Activated CD4-positive, alpha-beta T cell treated with anti-CD3 and anti-CD28 coated beads, Interleukin-2, amount 10 ng/mL, durations not matched to agents 24 days and 14 days (primary cell): ENCODE measurements at regions not wholly inside any gene's neighbourhood (a gene's known extent, or its start where the extent isn't known, plus 50 kb on each side); places are given as distances from the start of the nearest gene placed in this dataset.

Experiments
- DNase-seq: peaks from one replicate; pipeline ENCODE4 v3.0.0; 2022
- H3K27ac Mint-ChIP-seq: one replicate; pipeline ENCODE4 v1.8.0; 2022; ENCODE audit warnings: mild to moderate bottlenecking, mixed read lengths
- H3K27me3 Mint-ChIP-seq: one replicate; pipeline ENCODE4 v1.8.0; 2022; ENCODE audit warnings: mixed read lengths
- H3K36me3 Mint-ChIP-seq: one replicate; pipeline ENCODE4 v1.8.0; 2022; ENCODE audit warnings: low read depth, mild to moderate bottlenecking, mixed read lengths
- H3K4me1 Mint-ChIP-seq: one replicate; pipeline ENCODE4 v1.8.0; 2021; ENCODE audit warnings: mixed read lengths
- H3K4me3 Mint-ChIP-seq: one replicate; pipeline ENCODE4 v1.8.0; 2022; ENCODE audit warnings: mild to moderate bottlenecking, moderate library complexity, mixed read lengths
- H3K9me3 Mint-ChIP-seq: one replicate; pipeline ENCODE4 v1.8.0; 2021; ENCODE audit warnings: mixed read lengths
- intact Hi-C: fragments of 100-400 bp; cut with micrococcal nuclease; formaldehyde crosslinking; loops from one replicate; pipeline ENCODE4 v1.15.1; 2023

DNA sequence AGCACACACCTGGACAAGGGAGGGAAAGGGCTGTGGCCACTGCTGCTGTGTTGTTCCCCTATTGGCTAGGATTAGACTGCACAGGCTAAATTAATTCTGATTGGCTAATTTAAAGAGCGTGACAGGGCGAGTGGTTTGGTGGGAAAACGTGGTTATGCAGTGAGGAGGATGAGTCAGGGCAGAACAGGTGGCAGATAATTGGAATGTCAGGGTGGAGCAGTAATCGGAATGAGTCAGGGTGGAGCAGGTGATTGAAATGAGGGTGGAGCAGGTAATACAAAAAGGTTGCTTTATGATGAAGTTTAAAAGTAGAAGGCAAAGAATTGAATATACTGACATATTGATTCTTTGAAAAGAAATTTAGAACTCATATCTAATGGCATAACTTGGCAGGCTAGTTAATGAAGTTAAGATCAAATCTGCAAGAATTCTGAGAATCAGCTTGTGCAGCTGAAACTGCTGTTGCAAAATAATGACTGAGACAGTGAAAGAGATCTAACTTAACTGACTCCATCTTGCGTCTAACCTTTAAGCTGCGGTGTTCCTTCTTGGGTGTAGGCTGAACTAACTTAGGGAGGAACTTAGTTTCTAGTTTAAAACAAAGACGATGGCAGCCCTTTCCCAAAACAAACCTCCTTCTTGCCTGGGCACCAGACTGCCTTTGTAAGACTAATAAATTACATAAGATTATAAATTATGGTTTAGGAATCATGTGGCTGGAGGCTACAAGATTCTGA lies 174.3 kb downstream of the UTP18 start:
- H3K27ac Mint-ChIP-seq, result no peak overlapping the region
- no peak for DNase-seq
- intact Hi-C loops, result no loop called here
- peaks cover 39% of the 10 kb centered on the region for H3K4me1 Mint-ChIP-seq
- no peak overlapping the region for H3K4me3 Mint-ChIP-seq
- H3K36me3 Mint-ChIP-seq, result no peaks in the 10 kb centered on the region
- no peaks in the 10 kb centered on the region for H3K27me3 Mint-ChIP-seq
- peaks cover 4% of the 10 kb centered on the region for H3K9me3 Mint-ChIP-seq

DNA sequence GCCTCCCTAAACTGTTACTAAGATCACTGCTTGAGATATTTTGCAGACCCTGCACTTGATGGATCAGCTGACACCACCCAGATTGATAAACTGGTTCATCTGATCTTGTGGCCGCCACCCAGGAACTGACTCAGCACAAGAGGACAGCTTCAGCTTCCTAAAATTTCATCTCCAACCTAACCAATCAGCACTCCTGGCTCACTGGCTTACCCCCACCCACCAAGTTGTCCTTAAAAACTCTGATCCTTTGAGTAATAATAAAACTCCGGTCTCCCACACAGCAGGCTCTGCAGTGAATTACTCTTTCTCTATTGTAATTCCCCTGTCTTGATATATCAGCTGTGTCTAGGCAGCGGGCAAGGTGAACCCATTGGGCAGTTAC lies 174.8 kb downstream of the UTP18 start:
- Mint-ChIP-seq H3K27me3 (no peaks in the 10 kb centered on the region), H3K27ac (no peak overlapping the region), H3K36me3 (no peaks in the 10 kb centered on the region), H3K9me3 (peaks cover 4% of the 10 kb centered on the region), H3K4me3 (no peak overlapping the region), H3K4me1 (peaks cover 36% of the 10 kb centered on the region)
- no peak for DNase-seq
- intact Hi-C loops, result no loop called here

DNA sequence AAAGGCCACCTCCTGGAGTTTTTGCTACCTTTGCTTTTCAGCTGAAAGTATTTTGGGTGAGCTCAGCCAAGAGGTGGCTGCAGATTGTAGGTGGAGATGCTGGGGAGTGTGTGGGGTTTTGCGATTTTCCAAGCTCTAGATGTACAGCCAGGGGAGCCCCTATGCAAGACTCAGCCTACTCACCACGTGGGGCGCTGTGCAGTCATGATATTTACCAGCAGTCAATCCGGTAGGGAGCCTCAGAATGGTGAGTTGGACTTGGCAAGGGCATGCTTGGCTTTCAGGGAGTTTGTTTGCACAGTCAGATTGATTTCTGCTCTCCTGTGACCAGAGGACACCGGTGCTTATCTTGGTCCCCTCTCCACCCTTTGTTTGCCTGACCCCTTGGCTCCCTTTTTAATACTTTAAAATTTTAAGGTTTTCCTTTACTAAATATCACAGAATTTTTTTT lies 175.3 kb downstream of the UTP18 start:
- DNase-seq, result peak; percentile 63
- peaks cover 4% of the 10 kb centered on the region for H3K9me3 Mint-ChIP-seq
- H3K27me3 Mint-ChIP-seq, result no peaks in the 10 kb centered on the region
- intact Hi-C loops, result no loop called here
- H3K4me1 Mint-ChIP-seq, result peaks cover 31% of the 10 kb centered on the region
- no peaks in the 10 kb centered on the region for H3K36me3 Mint-ChIP-seq
- no peak overlapping the region for H3K4me3 Mint-ChIP-seq
- H3K27ac Mint-ChIP-seq, result no peak overlapping the region

DNA sequence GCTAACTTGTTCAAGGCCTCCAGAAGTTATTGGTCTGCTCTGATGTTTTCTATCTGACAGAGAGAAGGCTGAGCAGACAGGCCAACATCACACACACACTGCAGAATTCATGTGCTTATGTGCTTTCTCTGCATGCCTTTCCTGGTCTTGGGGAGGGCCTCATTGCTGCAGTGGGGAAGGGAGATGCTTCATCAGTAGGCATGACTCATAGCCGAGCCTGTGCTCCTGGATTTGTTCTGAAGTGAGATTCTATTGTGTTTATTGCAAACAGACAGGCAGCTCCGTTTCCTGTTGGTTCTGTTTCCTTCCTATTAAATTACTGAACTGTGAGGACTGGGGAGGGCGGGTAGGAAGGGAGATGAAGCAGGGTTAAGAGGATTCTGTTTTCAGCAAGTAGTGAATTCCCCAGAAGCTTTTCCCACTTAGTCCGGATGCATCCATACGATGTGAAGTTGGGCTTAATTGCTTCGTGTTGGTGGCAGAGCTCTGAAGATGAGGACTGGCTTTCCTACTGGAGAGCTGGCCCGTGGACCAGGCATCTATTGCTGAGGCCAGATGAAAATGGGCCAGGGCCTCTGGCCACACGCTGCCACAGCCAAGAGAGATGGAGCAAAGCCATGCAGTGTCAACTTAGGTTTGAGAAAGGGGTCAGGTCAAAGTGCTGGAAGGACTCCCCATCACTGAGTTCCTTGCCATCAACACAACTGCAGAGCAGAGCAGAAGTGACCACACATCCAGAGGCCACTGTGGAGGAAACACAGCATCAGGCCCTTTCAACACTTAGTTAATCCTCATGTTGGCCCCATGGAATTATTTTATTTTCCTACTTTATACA lies 179.3 kb downstream of the UTP18 start:
- intact Hi-C loops, result no loop called here
- Mint-ChIP-seq H3K27me3 (no peaks in the 10 kb centered on the region), H3K27ac (peak overlapping the region; percentile 8), H3K4me1 (peaks cover 23% of the 10 kb centered on the region), H3K9me3 (peaks cover 4% of the 10 kb centered on the region), H3K4me3 (no peak overlapping the region), H3K36me3 (no peaks in the 10 kb centered on the region)
- DNase-seq, result no peak

DNA sequence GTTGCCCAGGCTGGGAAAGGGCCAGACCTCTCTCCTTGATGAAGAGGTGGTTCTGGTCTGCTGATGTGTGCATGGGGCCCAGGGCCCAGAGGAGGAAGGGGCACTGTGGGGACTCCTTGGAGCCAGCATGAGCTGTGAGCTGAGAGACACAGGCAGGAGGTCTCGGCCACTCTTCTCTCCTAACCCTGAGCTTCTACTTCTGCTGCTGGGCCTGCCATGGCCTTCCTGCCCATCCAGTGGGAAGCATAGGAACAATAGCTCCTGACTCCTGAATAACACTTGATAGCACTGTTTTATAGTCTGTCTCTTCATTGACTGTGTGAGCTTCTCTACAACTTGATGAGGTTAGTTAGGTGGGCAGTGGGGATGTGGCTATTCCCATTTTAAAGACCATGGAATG lies 181.1 kb downstream of the UTP18 start:
- no peak for DNase-seq
- peaks cover 4% of the 10 kb centered on the region for H3K9me3 Mint-ChIP-seq
- H3K4me3 Mint-ChIP-seq, result no peak overlapping the region
- peaks cover 3% of the 10 kb centered on the region for H3K27me3 Mint-ChIP-seq
- peaks cover 17% of the 10 kb centered on the region for H3K4me1 Mint-ChIP-seq
- intact Hi-C loops, result no loop called here
- H3K27ac Mint-ChIP-seq, result no peak overlapping the region
- H3K36me3 Mint-ChIP-seq, result no peaks in the 10 kb centered on the region

DNA sequence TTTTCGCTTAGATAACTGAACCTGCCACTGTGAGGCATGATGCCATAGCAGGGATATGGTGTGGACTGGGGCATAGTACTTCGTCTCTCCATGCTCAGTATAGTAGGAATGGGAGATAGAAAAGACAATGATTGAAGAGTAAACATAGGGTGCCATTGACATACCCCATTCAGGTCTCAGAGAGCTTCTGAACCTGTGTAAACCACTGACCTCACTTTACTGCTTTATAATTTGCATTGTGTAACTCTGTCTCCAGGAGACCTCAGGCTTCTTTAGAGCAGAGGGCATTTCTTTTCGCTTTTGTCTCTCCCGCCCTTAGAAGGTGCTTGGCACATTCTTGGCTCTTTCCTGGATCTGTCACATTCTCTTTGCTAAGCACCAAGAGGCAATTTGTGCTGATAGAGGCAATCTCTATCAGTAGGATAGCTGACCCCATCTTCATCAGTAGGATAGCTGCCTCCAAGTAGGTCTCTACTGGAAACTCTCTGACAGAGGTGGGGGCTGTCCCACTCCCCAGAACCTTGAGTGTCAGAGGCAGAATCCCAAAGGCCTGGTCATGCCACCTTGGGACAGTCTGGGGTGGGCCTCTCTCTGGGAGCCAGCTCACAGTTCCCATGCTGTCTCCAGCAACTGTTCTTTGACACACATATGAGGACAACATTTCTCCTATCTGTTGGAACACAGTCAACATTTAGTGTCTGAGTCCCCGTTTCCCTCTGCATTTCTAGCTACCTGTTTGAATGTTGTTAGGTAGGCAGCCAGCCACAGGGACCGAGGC lies 181.9 kb downstream of the UTP18 start:
- H3K9me3 Mint-ChIP-seq, result peaks cover 4% of the 10 kb centered on the region
- H3K4me3 Mint-ChIP-seq, result no peak overlapping the region
- intact Hi-C loops, result no loop called here
- DNase-seq, result no peak
- peaks cover 3% of the 10 kb centered on the region for H3K27me3 Mint-ChIP-seq
- no peaks in the 10 kb centered on the region for H3K36me3 Mint-ChIP-seq
- peaks cover 19% of the 10 kb centered on the region for H3K4me1 Mint-ChIP-seq
- H3K27ac Mint-ChIP-seq, result no peak overlapping the region

DNA sequence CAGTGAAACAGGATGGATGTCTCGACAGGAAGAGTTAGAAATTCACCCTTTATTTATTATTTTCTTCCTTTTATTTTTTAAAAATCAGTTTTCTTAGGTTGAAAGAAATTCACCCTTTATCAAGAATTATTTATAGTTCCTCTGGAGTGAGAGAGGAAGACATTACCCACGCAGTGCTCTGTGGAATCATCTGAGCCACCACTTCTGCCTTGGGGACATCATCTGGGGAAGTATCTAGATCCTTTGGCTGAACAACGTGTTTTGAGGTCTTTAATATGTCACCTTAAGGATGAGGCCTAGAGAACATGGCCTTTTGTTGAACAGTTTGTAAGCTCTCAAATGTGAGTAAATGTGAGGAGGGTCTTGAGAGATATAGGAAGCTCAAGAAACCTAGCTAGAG lies 183.3 kb downstream of the UTP18 start:
- H3K4me1 Mint-ChIP-seq, result peaks cover 19% of the 10 kb centered on the region
- H3K27ac Mint-ChIP-seq, result no peak overlapping the region
- DNase-seq, result no peak
- H3K36me3 Mint-ChIP-seq, result no peaks in the 10 kb centered on the region
- H3K4me3 Mint-ChIP-seq, result no peak overlapping the region
- H3K9me3 Mint-ChIP-seq, result peaks cover 5% of the 10 kb centered on the region
- intact Hi-C loops, result no loop called here
- H3K27me3 Mint-ChIP-seq, result peaks cover 7% of the 10 kb centered on the region

DNA sequence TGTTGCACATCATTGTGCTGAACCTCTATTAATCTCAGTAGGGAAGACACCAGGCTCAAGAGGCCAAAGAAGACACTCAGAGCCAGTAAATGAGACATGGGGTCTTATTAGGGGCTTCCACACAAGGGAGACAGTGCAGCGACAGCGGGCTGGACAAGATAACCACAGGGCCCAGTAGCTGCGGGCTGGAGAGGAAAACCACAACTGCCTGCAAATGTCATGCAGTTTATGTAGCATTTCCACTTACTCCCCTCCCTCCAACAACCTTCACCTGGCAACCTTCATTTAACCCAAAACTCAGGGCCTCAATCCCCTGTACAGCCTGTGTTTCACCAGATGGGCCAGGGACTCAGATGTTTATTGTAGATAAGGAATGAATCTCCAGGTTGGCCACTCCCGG lies 185.6 kb downstream of the UTP18 start:
- H3K36me3 Mint-ChIP-seq, result no peaks in the 10 kb centered on the region
- no peak overlapping the region for H3K4me3 Mint-ChIP-seq
- no peak for DNase-seq
- H3K9me3 Mint-ChIP-seq, result peaks cover 11% of the 10 kb centered on the region
- intact Hi-C loops, result no loop called here
- H3K4me1 Mint-ChIP-seq, result peaks cover 9% of the 10 kb centered on the region
- no peak overlapping the region for H3K27ac Mint-ChIP-seq
- peaks cover 17% of the 10 kb centered on the region for H3K27me3 Mint-ChIP-seq

DNA sequence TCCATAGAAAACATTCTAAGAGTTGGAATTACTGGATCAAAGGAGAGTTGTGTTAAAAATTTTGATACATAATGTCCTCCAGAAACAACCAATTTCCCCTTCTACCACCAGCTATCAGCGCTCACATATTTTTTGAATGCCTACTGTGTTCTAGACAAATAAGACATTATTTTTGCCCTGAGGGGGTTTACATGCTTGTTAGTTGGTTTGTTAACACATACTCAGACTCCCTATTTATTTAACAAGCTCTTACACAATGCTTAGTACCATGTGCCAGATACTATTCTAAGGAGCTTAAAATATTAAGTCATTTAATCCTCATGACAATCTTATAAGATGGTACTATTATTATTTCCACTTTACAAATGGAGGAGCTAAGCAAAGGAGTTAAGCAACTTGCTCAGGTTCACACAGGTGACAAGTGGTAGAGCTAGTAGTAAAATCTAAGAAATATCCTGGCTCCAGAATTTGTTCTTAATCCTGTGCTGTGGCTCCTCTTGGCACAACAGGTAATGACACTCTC lies 194.2 kb downstream of the UTP18 start:
- no peak overlapping the region for H3K4me3 Mint-ChIP-seq
- intact Hi-C loops, result no loop called here
- no peaks in the 10 kb centered on the region for H3K36me3 Mint-ChIP-seq
- no peak overlapping the region for H3K27ac Mint-ChIP-seq
- no peak for DNase-seq
- peaks cover 12% of the 10 kb centered on the region for H3K27me3 Mint-ChIP-seq
- peaks cover 14% of the 10 kb centered on the region for H3K9me3 Mint-ChIP-seq
- no peaks in the 10 kb centered on the region for H3K4me1 Mint-ChIP-seq

DNA sequence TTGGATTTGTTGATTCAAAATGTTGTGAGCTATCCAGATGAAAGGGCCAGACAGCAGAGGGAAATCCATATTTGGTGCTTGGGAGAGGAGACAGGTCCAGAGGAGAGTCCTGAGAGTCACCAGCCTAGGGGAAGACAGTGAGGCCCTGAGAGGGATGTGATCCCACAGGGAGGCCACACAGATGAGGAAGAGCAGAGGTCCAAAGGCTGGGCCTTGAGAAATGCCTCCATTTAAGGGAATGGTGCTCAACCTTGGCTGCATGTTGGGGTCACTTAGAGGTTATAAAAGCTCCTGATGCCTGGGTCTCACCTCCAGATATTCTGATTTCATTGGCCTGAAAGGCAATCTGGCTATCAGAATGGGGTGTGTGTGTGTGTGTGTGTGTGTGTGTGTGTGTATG lies 194.9 kb downstream of the UTP18 start:
- Mint-ChIP-seq H3K27ac (no peak overlapping the region), H3K4me3 (no peak overlapping the region), H3K9me3 (peaks cover 9% of the 10 kb centered on the region), H3K27me3 (peaks cover 6% of the 10 kb centered on the region), H3K36me3 (no peaks in the 10 kb centered on the region), H3K4me1 (no peaks in the 10 kb centered on the region)
- intact Hi-C loops, result no loop called here
- no peak for DNase-seq

DNA sequence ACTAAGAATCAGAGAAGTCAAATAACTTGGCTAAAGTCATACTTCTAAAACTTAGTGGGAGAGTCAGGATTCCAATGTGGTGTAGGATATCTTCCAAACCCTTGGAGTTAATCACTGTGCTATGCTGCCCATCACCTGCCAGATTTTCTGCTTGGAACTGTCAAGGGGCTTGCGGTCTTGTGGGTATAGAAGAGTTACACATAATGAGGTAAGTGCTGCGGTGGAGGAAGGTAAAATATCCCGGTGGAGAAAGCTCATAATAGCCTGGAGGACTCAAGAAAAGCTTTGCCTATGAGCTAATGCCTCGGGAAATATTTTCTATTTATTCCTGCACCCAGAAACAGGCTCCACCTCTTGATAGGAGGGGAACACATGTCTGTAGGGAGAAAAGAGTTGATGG lies 195.6 kb downstream of the UTP18 start:
- Mint-ChIP-seq H3K9me3 (peaks cover 9% of the 10 kb centered on the region), H3K27me3 (peaks cover 5% of the 10 kb centered on the region), H3K4me1 (no peaks in the 10 kb centered on the region), H3K36me3 (no peaks in the 10 kb centered on the region), H3K4me3 (no peak overlapping the region), H3K27ac (no peak overlapping the region)
- DNase-seq, result no peak
- intact Hi-C loops, result no loop called here

DNA sequence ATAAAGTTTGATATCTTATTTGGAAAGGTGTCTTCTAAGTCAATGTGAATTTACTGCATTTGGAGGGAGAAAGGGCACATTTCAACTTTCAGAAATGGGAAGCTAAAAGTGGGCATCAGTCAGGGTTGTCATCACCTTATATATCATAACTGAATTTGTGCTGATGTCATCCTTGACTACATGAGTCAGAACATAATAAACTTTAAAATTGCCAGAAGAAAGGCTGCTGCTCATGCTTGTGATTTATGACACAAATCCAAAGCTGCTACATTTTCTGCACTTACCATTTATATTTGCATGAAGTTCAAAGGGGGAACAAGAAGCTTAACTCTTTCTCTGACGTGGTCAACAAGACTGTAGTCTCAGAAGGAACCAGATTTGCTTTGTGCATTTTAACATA lies 196.6 kb downstream of the UTP18 start:
- Mint-ChIP-seq H3K36me3 (no peaks in the 10 kb centered on the region), H3K9me3 (peaks cover 8% of the 10 kb centered on the region), H3K27ac (no peak overlapping the region), H3K4me1 (no peaks in the 10 kb centered on the region), H3K27me3 (peaks cover 3% of the 10 kb centered on the region), H3K4me3 (no peak overlapping the region)
- no peak for DNase-seq
- intact Hi-C loops, result no loop called here

DNA sequence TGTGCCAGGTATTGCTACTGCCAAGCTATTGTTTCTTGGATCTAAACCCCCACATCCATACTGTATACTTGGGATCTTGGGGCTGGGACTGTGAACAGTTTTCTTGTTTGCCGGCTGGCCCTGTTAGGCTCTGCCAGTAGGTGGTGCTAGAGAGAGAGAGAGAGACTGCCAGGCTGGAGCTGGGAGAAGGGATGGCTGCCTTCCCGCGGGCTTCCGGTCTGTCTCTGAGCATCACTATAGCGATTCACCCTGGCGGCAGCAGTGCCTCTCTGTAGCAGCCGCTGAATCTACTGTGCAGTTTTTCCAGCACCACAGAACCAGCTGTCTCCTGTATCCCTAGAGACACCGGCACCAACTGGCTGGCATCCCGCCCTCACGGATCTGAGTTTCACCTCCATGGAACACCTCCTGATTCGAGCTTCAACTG lies 201.2 kb downstream of the UTP18 start:
- Mint-ChIP-seq H3K4me1 (no peaks in the 10 kb centered on the region), H3K27me3 (peaks cover 5% of the 10 kb centered on the region), H3K4me3 (no peak overlapping the region), H3K27ac (no peak overlapping the region), H3K36me3 (no peaks in the 10 kb centered on the region), H3K9me3 (peaks cover 5% of the 10 kb centered on the region)
- intact Hi-C loops, result no loop called here
- DNase-seq, result peak; percentile 88

DNA sequence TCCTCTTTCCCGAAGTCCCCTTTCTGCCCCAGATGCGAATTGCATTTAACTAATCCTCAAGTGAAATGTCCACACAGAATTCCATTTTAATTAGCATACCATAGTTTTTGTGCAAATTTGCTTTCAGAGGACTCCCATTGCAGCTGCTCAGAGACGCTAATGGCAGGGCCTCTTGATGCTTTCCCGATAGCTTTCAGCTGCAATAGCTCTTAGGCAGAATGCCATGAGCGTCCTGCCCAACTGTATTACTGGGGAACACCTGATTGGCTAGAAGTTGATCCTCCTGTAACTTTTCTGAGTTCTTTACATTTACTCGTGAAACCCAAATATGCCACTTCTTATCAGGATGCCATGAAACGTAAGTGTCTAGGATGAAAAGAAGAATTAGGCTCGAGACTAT lies 203.0 kb downstream of the UTP18 start:
- no peak overlapping the region for H3K4me3 Mint-ChIP-seq
- peaks cover 5% of the 10 kb centered on the region for H3K27me3 Mint-ChIP-seq
- no peaks in the 10 kb centered on the region for H3K4me1 Mint-ChIP-seq
- H3K36me3 Mint-ChIP-seq, result no peaks in the 10 kb centered on the region
- intact Hi-C loops, result no loop called here
- H3K27ac Mint-ChIP-seq, result no peak overlapping the region
- no peak for DNase-seq
- H3K9me3 Mint-ChIP-seq, result peaks cover 2% of the 10 kb centered on the region
